MM.1S (cell line): ENCODE measurements at regions not wholly inside any gene's neighbourhood (a gene's known extent, or its start where the extent isn't known, plus 50 kb on each side); places are given as distances from the start of the nearest gene placed in this dataset.

Source experiments
- DNase-seq: peaks from one replicate; pipeline ENCODE4 v3.0.0-alpha.2; 2015
- H2AFZ ChIP-seq: fragments of 300-600 bp; sonication (generic); 2 replicates; pipeline ENCODE4 v1.6.0; 2016; ENCODE audit warnings: antibody characterized with exemption, low read length
- H3F3A ChIP-seq: fragments of 300-600 bp; sonication (generic); 2 replicates; pipeline ENCODE4 v1.6.1; 2016; ENCODE audit warnings: mild to moderate bottlenecking, antibody characterized with exemption, low read length, moderate library complexity, mixed read lengths; ENCODE audit not compliant: insufficient read depth
- H3K27ac ChIP-seq: fragments of 300-600 bp; sonication (generic); 2 replicates; pipeline ENCODE4 v1.5.1; 2016; ENCODE audit warnings: mild to moderate bottlenecking, low read length
- H3K27me3 ChIP-seq: fragments of 300-600 bp; sonication (generic); replicated peaks from 2 replicates; pipeline ENCODE4 v1.6.0; 2016; ENCODE audit warnings: low read length; ENCODE audit not compliant: insufficient read depth
- H3K36me3 ChIP-seq: fragments of 300-600 bp; sonication (generic); replicated peaks from 2 replicates; pipeline ENCODE4 v1.6.1; 2016; ENCODE audit warnings: mild to moderate bottlenecking, low read length, mixed read lengths; ENCODE audit not compliant: insufficient read depth
- H3K4me1 ChIP-seq: fragments of 300-600 bp; sonication (generic); 2 replicates; pipeline ENCODE4 v1.6.1; 2016; ENCODE audit warnings: low read length, mixed read lengths
- H3K4me2 ChIP-seq: fragments of 300-600 bp; sonication (generic); 2 replicates; pipeline ENCODE4 v1.6.0; 2016; ENCODE audit warnings: low read depth, low read length
- H3K4me3 ChIP-seq: fragments of 300-600 bp; sonication (generic); 2 replicates; pipeline ENCODE4 v1.5.1; 2016; ENCODE audit warnings: low read length, mixed read lengths
- H3K79me2 ChIP-seq: fragments of 300-600 bp; sonication (generic); 2 replicates; pipeline ENCODE4 v1.6.1; 2016; ENCODE audit warnings: mixed run types, low read length, mixed read lengths
- H3K9ac ChIP-seq: fragments of 300-600 bp; sonication (generic); 2 replicates; pipeline ENCODE4 v1.6.1; 2016; ENCODE audit warnings: low read length, mixed read lengths
- H3K9me2 ChIP-seq: fragments of 300-600 bp; sonication (generic); replicated peaks from 2 replicates; pipeline ENCODE4 v1.6.1; 2016; ENCODE audit warnings: mild to moderate bottlenecking, low read length, mixed read lengths; ENCODE audit not compliant: insufficient read depth
- H3K9me3 ChIP-seq: fragments of 300-600 bp; sonication (generic); replicated peaks from 2 replicates; pipeline ENCODE4 v1.6.1; 2016; ENCODE audit warnings: mild to moderate bottlenecking, low read length, mixed read lengths; ENCODE audit not compliant: insufficient read depth
- H4K20me1 ChIP-seq: fragments of 300-600 bp; sonication (generic); 2 replicates; pipeline ENCODE4 v1.6.1; 2016; ENCODE audit warnings: mild to moderate bottlenecking, low read length, moderate library complexity, mixed read lengths; ENCODE audit not compliant: insufficient read depth
- EZH2 ChIP-seq: fragments of 300-600 bp; sonication (generic); optimal IDR thresholded peaks from 2 replicates; pipeline ENCODE3; 2017; ENCODE audit warnings: low read depth, mild to moderate bottlenecking, antibody characterized with exemption, low read length, mixed read lengths
- EZH2phosphoT487 ChIP-seq: fragments of 300-600 bp; sonication (generic); IDR thresholded peaks from 2 replicates; pipeline ENCODE4 v1.6.1; 2018; ENCODE audit warnings: antibody characterized with exemption, low read length
- TF ChIP-seq, protein P1 (sequence below): fragments of 300-600 bp; sonication (generic); IDR thresholded peaks from 2 replicates; pipeline ENCODE4 v1.5.1; 2016; ENCODE audit warnings: antibody characterized with exemption, low read length, mixed read lengths

DNA sequence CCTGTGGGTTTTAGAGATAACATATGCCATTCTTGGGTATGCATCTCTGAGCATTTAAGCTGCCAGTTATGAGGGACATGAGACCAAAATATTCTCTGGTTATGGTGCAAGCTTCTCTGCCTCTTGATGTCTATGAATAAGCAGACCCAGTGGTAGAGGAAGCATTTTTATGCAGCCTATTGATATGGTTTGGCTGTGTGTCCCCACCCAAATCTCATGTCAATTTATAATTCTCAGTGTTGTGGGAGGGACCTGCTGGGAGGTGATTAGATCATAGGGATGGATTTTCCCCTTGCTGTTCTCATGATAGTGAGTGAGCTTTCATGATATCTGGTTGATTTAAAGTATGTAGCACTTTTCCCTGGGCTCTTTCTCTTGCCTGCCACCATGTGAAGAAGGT lies 187.2 kb downstream of the ARHGAP12 start:
- Histone ChIP-seq H3K9me3 (no peaks in the 10 kb centered on the region), H3K4me3 (no peak overlapping the region), H3K9me2 (no peaks in the 10 kb centered on the region), H3K4me2 (no peak overlapping the region), H3K79me2 (no peaks in the 10 kb centered on the region), H3K27me3 (no peaks in the 10 kb centered on the region), H3K9ac (no peak overlapping the region), H3F3A (no peaks in the 10 kb centered on the region), H2AFZ (no peak overlapping the region), H3K36me3 (no peaks in the 10 kb centered on the region), H3K4me1 (no peaks in the 10 kb centered on the region), H3K27ac (no peak overlapping the region), H4K20me1 (no peaks in the 10 kb centered on the region)
- DNase-seq, result no peak
- TF ChIP-seq, protein P1, sequence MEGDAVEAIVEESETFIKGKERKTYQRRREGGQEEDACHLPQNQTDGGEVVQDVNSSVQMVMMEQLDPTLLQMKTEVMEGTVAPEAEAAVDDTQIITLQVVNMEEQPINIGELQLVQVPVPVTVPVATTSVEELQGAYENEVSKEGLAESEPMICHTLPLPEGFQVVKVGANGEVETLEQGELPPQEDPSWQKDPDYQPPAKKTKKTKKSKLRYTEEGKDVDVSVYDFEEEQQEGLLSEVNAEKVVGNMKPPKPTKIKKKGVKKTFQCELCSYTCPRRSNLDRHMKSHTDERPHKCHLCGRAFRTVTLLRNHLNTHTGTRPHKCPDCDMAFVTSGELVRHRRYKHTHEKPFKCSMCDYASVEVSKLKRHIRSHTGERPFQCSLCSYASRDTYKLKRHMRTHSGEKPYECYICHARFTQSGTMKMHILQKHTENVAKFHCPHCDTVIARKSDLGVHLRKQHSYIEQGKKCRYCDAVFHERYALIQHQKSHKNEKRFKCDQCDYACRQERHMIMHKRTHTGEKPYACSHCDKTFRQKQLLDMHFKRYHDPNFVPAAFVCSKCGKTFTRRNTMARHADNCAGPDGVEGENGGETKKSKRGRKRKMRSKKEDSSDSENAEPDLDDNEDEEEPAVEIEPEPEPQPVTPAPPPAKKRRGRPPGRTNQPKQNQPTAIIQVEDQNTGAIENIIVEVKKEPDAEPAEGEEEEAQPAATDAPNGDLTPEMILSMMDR, result no peak
- TF ChIP-seq EZH2phosphoT487, result no peak
- TF ChIP-seq EZH2, result no peak

DNA sequence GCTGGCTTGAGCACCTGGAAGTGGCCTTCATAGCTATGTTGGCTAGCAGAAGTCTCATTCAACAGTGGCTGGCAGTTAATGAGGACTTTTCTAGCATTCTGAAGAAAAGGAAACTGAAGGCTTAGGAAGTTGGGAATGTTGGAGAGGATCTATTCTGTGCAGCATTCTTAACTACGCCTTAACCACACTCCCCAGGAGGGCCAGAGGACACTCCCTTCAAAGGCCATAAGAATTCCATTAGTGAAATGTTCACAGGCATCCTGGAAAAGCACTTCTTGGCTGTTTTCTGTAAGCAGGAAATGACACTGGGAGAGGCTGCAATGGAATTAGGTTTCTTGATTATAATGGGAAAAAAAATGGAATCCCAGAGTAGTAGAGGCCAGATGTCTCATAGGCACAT lies 188.9 kb downstream of the ARHGAP12 start:
- Histone ChIP-seq H3K27me3 (no peaks in the 10 kb centered on the region), H3K9ac (no peak overlapping the region), H4K20me1 (no peaks in the 10 kb centered on the region), H3F3A (no peaks in the 10 kb centered on the region), H3K79me2 (no peaks in the 10 kb centered on the region), H2AFZ (no peak overlapping the region), H3K9me2 (no peaks in the 10 kb centered on the region), H3K4me2 (no peak overlapping the region), H3K4me1 (no peaks in the 10 kb centered on the region), H3K36me3 (no peaks in the 10 kb centered on the region), H3K9me3 (no peaks in the 10 kb centered on the region), H3K4me3 (no peak overlapping the region), H3K27ac (no peak overlapping the region)
- no peak for DNase-seq
- TF ChIP-seq EZH2phosphoT487 (no peak), EZH2 (no peak)
- TF ChIP-seq, protein P1, result no peak

DNA sequence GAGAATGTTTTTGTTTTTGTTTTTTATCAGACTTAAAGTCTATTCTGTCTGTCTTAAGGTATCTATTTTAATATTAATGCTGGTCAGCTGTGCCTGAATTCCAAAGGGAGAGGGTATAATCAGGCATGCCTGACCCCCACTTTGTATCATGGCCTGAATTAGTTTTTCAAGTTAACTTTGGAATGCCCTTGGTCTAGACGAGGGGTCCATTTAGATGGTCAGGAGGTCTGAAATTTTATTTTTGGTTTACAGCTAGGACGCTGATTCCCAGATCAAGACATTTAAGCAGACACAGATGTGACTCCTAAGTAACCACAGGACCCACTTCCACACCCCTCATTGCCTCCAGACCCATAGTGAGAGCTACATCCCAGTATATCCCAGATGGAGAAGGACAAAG lies 189.5 kb downstream of the ARHGAP12 start:
- Histone ChIP-seq H2AFZ (no peak overlapping the region), H3K4me2 (no peak overlapping the region), H3K36me3 (no peaks in the 10 kb centered on the region), H4K20me1 (no peaks in the 10 kb centered on the region), H3K27me3 (no peaks in the 10 kb centered on the region), H3K79me2 (no peaks in the 10 kb centered on the region), H3K9me3 (no peaks in the 10 kb centered on the region), H3K9me2 (no peaks in the 10 kb centered on the region), H3K9ac (no peak overlapping the region), H3K27ac (no peak overlapping the region), H3K4me3 (no peak overlapping the region), H3K4me1 (no peaks in the 10 kb centered on the region), H3F3A (no peaks in the 10 kb centered on the region)
- no peak for DNase-seq
- no peak for TF ChIP-seq EZH2phosphoT487
- TF ChIP-seq, protein P1, result no peak
- TF ChIP-seq EZH2, result no peak
